Left ventricle myocardium inferior (tissue), 1 donor: ENCODE measurements at regions not wholly inside any gene's neighbourhood (a gene's known extent, or its start where the extent isn't known, plus 50 kb on each side); places are given as distances from the start of the nearest gene placed in this dataset.

Experiments
- DNase-seq: peaks from one replicate; pipeline ENCODE4 v3.0.0-alpha.2; 2020
- H3K27ac ChIP-seq: fragments of 200-600 bp; replicated peaks from 2 replicates; pipeline ENCODE4 v1.8.0; 2021
- H3K27me3 ChIP-seq: fragments of 200-600 bp; 2 replicates; pipeline ENCODE4 v1.8.0; 2021; ENCODE audit warnings: low read depth
- H3K36me3 ChIP-seq: fragments of 200-600 bp; 2 replicates; pipeline ENCODE4 v1.8.0; 2021
- H3K4me1 ChIP-seq: fragments of 200-600 bp; 2 replicates; pipeline ENCODE4 v1.8.0; 2021
- H3K4me3 ChIP-seq: fragments of 200-600 bp; 2 replicates; pipeline ENCODE4 v1.8.0; 2021; ENCODE audit warnings: mild to moderate bottlenecking, moderate library complexity
- H3K9me3 ChIP-seq: fragments of 200-600 bp; replicated peaks from 2 replicates; pipeline ENCODE4 v1.8.0; 2021
- CTCF ChIP-seq: fragments of 200-600 bp; IDR thresholded peaks from 2 replicates; pipeline ENCODE4 v1.8.0; 2021; ENCODE audit warnings: antibody characterized with exemption, mild to moderate bottlenecking, borderline replicate concordance
- intact Hi-C: fragments of 100-400 bp; cut with micrococcal nuclease; formaldehyde crosslinking; loops from one replicate; pipeline ENCODE4 v1.11.0; 2022
- donor health status: DM: no; HTN: yes; CAD: no; lungs with severe emphysema.

GRCh38 chr6:92364948-92365541 lies 1054.3 kb downstream of the EPHA7 start:
- H3K9me3 ChIP-seq: peaks cover 2% of the 10 kb centered on the region
- TF ChIP-seq CTCF: no peak
- intact Hi-C loops: no loop called here

GRCh38 chr6:92363111-92363510 lies 1056.2 kb downstream of the EPHA7 start:
- no peak for DNase-seq
- no peaks in the 10 kb centered on the region for H3K27me3 ChIP-seq
- TF ChIP-seq CTCF: no peak
- H3K9me3 ChIP-seq: peaks cover 8% of the 10 kb centered on the region
- H3K36me3 ChIP-seq: no peaks in the 10 kb centered on the region
- intact Hi-C loops: no loop called here
- H3K27ac ChIP-seq: no peak overlapping the region
- H3K4me1 ChIP-seq: no peaks in the 10 kb centered on the region
- no peak overlapping the region for H3K4me3 ChIP-seq

More at GRCh38 chr6:92364948-92365541, 1054.3 kb downstream of the EPHA7 start:
- Histone ChIP-seq H3K4me3 (no peak overlapping the region), H3K27me3 (no peaks in the 10 kb centered on the region), H3K36me3 (no peaks in the 10 kb centered on the region), H3K27ac (no peak overlapping the region), H3K4me1 (no peaks in the 10 kb centered on the region)
- DNase-seq: no peak

GRCh38 chr6:92362404-92362803 lies 1057.0 kb downstream of the EPHA7 start:
- no peaks in the 10 kb centered on the region for H3K36me3 ChIP-seq
- intact Hi-C loops: no loop called here
- H3K4me1 ChIP-seq: no peaks in the 10 kb centered on the region
- no peak overlapping the region for H3K27ac ChIP-seq
- peaks cover 8% of the 10 kb centered on the region for H3K9me3 ChIP-seq
- H3K4me3 ChIP-seq: no peak overlapping the region
- no peaks in the 10 kb centered on the region for H3K27me3 ChIP-seq
- no peak for DNase-seq
- TF ChIP-seq CTCF: no peak

- DNase-seq: no peak
- Histone ChIP-seq H3K27ac (no peak overlapping the region), H3K4me3 (no peak overlapping the region), H3K36me3 (no peaks in the 10 kb centered on the region), H3K9me3 (peaks cover 8% of the 10 kb centered on the region), H3K4me1 (no peaks in the 10 kb centered on the region), H3K27me3 (no peaks in the 10 kb centered on the region)
- intact Hi-C loops: no loop called here
- no peak for TF ChIP-seq CTCF
These were observed 1057.4 kb downstream of the EPHA7 start for GRCh38 chr6:92361990-92362389.

- Histone ChIP-seq H3K4me1 (no peaks in the 10 kb centered on the region), H3K4me3 (no peak overlapping the region), H3K36me3 (no peaks in the 10 kb centered on the region), H3K27me3 (no peaks in the 10 kb centered on the region), H3K9me3 (no peaks in the 10 kb centered on the region), H3K27ac (no peak overlapping the region)
- intact Hi-C loops: no loop called here
- no peak for DNase-seq
- TF ChIP-seq CTCF: no peak
These were observed 1065.0 kb downstream of the EPHA7 start for GRCh38 chr6:92354270-92354829.
